GM21825 (cell line): ENCODE measurements at regions not wholly inside any gene's neighbourhood (a gene's known extent, or its start where the extent isn't known, plus 50 kb on each side); places are given as distances from the start of the nearest gene placed in this dataset.

ENCODE experiments used
- ATAC-seq: cut with Tn5 transposase; IDR thresholded peaks from one replicate; pipeline ENCODE4 v1.9.1; 2021; ENCODE audit warnings: mild to moderate bottlenecking, moderate library complexity; ENCODE audit not compliant: unreplicated experiment

DNA sequence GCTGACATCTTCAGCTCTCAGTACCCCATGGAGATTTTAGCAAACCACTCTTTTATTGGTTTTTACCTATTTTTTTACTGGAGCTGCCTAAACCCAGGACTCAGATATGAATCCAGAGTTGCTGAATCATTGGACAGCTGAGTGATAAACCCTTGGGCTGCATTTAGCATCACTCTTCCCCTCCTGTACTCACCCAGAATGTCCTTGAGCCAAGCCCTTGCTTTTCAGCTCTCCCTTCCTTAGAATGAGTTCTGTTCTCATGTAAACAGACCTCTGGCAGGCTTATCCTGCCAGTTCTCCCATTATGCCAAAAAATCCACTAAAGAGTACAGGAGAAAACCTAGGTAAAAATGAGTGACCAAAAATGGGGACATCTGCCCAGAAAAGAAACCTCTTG is 200.1 kb upstream of the POU2AF2 start:
- ATAC-seq: no peak

DNA sequence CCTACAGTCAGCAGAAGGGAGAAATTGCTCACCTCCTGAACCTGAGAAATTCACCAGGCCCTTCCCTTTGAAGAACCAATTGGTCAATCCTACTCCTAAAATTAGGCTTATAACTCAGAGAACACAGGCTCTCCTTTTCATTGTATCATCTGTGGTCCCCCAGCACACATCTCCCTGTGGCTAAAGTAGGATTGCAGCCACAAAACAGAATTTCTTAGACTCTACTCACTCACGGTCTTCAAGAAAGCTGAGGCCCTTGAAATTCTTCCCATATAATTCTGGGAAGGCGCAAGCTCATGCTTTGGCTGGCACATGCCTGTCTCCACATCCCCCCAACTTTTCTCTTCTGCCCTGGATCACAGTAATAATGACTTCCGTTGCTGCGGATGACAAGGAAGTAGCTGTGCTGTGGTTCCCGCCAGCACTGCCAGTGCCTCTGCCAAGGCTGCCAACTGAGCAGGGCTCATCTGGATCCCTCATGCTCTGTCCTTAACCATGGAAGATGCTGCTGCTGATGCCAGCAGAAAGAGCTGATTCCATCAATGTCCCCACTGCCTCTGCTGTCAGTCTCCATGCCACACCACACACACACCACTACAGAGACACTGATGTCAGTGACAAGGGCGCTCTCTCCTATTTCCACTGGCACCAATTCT is 200.6 kb upstream of the POU2AF2 start:
- ATAC-seq: no peak

DNA sequence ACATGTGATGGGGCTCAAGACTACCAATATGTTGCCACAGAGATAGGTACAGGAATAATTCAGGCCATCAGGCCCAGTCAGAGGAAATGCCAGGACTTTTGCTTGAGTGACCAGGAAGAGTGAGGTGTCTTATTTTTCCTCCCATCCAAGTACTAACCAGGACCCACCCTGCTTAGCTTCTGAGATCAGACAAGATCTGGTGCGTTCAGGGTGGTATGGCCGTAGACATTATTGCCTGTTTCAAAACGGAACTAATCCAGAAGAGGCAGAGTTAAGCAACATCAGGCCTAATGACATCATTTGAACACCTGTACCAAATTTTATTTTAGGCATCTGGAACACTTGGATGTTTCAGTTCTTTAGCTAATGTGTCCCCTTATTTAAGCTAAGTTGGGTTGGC is 205.5 kb upstream of the POU2AF2 start:
- no peak for ATAC-seq

DNA sequence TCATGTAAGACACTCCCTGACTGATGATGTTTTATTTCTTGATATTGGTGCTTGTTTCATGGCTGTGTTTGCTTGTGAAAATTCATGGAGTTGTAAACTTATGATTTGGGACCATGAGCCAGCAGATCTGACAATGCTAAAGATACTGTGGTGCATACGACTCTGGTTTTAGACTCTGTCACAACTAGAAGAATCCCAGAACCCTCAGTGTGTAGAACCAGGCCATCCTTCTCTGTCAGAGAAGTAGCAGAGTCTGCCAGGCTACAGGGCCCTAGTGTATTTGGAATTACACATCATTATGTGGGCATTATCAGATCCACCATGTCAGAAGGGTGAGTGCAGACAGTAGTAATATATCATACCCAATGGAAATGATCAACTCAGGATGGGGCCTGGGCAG is 209.8 kb upstream of the POU2AF2 start:
- no peak for ATAC-seq

DNA sequence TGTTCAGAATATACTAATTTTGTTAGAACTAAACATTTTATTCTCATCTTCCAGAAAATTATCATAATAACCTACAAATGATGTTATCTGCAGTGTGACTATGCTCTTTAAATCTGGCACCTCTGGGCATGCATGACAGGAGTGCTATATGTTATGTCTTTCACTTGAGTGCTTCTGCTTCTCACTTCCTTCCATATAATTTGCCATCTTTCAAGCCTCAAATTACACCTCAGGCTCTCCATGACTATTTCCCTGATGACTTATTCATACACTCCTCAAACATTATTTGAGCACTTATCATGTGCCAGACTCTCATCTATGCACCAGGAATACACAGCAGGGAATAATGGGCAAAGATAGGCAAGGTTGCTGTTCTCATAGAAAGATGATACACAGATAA is 219.3 kb upstream of the POU2AF2 start:
- no peak for ATAC-seq

DNA sequence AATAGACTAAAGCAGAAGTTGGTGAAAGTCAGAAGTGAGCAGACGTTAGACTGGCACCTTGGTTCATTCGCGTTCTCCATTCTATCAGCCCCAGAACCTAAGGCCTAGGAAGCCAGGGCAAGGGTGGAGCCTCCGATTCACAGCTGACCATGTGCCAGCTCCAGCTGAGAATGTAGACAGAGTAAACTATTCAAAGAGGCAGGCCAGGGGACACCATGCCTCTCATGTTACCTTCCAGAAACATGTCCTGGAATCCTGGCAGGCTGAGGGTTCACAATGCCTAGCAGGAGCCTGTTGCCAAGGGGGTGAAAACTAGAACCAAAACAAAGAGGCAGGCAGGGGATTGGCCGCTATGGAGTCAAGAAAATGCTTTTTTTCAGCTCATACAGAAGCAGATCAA is 224.4 kb upstream of the POU2AF2 start:
- ATAC-seq: no peak

DNA sequence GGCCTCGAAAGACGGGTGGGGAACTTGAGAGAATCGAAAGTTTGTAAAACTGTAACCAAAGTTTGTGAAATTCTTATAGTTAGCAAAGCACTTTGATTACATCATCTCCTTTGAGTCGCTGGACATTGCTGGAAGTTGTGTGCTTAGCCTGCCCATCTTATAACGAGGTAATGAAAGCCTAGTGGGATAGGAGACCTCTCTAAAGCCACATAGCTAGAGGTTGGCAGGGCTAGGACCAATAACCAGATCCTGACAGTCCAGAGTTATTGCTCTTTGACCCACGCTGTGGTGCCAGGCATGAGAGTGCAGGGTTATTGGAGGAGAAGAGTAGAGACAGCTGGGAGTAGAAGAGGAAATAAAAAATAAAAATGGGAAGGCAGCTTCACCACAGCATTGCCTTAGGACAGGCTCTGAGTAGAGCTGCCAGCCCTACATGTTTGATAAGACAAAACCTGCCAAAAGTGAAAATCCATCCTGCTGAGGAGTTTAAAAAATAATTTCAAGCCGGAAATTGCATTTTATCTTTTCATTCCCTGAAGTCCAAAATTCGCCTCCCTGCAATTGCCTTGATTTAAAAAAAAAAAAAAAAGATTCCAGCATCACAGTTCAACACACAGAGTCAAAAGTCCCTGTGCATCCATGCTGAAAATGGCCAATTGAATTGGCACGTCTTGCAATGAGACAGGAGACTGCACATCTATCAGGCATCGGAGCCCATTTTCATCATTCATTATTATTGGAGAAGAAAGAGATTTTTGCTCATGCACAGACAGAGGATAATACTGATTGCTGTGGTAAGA is 225.5 kb upstream of the POU2AF2 start:
- no peak for ATAC-seq

DNA sequence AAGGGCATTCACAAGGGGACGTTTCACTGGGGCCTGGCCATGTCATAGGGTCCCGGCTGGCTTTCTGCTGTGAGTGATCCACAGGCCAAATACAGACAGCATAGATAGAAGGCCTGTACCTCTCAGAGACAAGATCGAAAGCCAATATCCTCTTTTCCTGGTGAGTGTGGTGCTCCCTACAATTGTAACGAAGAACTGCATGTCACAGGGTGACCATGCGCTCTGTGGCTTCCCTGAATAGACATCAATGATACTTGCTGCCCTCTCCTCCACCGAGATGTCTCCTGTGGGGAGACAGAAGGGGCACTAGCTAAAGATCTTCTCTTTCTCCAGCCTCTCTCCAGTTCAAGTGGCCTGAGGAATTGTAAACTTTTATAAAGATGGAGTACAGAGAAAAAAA is 226.1 kb upstream of the POU2AF2 start:
- ATAC-seq: no peak

DNA sequence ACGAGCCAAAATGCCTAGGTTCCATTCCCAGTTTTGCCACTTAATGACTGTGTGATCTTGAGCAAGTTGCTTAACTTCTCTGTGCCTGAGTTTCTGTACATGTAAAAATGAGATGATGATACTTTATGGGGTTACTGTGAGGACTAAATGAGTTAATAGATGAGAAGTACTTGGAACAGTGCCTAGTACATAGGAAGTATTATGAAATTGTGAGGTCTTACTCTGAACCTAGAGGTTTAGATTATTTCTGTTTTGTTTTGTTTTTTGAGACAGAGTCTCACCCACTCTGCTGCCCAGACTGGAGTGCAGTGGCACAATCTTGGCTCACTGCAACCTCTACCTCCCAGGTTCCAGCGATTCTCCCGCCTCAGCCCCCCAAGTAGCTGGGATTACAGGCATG is 227.0 kb upstream of the POU2AF2 start:
- no peak for ATAC-seq

DNA sequence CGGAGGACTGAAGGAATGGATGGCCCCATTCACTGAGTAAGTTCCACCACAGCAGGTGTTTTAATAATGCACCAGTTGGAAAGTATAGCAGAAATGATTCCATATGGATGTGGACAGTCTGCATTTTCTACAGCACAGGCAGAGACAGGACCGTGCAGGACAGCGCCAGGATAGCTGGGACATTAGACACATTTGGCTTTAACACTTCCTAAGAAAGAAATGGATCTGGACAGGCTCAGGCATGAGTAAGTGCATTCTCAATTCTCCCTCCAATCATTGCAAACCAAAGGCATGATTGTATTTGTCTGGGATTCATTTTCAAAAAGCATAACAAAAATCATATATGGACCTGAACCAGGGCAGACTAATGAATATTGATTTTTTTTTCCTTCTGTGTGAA is 233.0 kb upstream of the POU2AF2 start:
- ATAC-seq: no peak

DNA sequence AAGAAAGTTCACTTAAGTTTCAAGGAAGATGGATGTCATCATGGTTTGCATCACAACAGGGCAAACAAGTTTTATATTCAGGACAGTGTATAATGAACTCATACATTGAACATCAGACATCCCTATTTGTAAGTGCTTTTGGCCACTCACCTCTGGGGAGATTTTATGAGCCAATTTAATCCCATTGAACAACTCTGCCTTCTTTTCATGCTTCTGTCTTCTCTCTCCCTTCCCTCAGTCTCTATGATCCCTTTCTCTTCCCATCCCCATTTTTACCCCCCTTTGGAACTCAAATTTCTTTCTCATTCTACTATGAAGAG is 234.3 kb upstream of the POU2AF2 start:
- ATAC-seq: no peak

DNA sequence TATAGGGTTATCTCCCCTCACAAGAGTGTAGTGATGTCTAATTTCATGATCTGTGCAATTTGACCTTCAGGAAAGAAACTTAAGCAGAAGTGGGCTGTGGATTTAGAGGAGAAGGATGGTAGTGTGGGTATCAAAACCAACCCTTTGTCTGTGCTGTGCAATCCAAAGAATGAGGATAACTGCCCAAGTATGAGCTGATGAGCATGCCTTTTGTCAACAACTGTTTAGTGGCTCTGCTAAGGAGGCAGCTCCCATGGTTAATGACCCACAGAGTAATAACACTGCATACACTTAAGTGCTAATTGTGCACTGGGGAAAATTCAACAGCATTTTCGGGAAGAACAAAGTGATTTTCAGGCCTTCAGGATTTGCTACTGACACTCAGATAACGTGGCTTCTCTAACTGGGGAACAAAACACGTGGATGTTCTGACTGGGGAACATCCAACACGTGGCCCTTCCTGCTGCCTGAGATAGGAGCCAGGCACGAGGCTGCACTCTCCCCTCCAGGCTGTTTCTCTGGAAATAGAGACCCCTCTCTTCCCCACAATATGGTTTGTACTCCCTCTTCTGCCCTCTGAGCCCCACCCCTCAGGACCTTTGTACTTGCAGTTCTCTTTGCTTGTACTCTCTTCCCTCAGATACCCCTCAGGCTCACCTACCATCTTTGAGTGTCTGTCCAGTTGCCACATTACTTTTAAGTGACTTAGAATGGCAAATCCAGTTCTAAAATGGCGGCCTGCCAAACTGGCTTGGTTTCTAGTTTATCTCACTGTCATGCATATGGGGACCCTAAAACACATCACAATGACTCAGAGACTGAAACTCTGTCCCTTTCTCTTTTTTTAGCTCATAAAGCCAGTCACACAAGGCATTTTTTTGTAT is 234.9 kb upstream of the POU2AF2 start:
- no peak for ATAC-seq

DNA sequence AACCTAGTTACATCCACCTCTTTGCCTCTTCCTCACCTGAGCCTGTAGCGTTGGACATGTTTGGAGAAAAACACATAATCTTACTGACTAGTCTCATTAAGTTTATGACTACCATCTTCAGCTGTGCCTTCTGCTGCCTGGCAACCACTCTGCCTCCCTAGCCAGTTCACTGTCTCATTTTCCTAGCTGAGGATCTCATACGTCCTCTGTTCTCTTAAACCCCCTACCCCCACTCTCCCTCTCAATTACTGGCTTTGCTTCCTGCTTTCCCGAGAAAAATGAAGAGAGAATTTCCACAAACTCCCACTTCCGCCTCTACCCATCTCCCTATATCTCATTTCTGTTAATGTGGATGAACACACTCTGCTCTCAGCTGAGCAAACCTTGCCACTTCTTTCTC is 239.3 kb upstream of the POU2AF2 start:
- no peak for ATAC-seq

DNA sequence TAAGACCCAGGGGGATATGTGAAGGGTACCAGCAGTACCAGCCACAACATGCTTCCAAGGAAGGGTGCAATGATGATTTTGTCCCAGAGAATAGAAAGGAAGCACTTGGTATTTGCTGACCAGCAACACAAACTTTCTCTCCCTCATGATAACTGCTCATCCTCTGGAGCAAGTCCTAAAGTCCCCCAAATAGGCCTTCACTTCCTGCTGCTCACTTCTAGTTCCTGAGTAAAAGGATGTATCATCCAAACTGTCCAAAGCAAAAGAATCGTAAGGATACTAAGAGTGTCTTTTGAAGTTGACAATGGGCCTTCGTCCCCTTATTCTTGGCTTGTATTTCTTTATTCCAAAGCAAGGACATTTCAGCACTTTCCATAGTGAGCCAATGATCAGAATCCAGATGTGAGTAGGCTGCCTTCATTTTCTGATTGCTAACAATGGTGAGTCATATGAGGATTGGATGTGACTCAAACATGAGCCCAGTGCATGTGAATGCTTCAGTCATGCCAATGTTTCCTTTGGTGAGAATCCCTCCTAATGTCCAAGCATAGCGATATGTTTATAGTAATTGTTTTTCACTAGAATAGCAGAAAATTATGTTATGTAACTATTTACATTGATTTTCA is 243.4 kb upstream of the POU2AF2 start:
- ATAC-seq: no peak

DNA sequence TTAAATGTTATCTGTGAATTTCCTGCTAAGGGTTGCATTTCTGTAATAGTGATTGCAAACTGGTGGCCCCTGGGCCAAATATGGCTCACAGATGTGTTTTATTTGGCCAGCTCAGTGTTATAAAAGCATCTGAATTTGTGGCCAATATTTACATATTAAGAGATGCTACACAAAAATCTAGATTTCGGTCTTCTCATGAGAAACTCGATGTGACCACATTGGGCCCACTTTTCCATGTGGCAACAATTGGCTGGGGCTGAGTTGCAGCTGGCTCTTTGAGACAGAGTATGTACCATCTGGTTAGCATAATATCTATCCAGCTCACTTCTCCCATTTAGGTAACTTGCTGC is 244.5 kb upstream of the POU2AF2 start:
- ATAC-seq: no peak

DNA sequence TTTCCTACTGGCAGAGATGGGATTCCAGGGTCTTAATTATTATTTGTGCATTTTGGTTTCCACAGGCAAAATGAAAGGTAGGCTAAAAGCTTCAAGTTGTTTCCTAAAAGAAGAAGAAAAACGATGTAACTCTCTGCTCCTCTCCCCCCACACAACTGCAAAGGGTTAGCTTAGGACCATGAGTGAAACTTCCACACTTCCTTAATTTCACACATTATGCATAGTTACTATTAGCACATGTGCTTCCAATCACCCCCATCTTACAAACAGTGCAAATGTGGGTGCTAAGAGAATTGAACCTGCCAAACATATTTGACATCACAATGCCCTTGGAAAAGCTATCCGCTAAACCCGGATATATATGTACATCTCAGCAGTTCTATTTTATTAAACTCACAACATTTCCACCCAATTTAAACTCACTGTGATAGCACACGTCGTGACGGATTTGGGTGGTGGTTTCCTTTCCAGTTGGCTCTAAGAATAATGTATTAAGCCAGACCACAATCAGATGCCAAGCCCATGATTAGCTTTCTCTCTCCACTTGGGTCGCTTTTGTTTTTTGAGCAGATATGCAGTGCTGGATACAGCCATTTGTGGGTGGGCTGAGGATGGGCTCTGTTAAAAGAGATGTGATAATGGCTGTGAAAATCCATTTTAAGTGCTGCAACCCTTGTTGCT is 245.0 kb upstream of the POU2AF2 start:
- ATAC-seq: no peak

DNA sequence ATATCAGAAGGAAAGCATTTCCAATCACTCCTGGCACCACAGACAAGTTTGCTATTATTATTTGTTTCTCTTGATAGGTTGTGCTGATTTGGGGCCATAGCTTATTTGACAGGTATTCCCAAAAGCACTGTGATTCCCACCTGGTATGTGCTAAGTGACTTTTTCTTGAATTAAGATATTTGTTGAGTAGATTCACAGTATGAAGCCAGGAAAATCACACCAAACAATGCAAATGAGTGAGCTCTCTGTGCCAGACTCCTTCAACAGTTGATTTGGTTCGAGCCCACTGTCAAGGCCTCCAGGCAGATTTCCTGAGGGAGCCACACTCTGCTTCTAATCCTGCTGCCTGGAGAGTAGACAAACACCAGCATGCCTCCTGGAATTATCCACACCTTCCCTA is 253.0 kb upstream of the POU2AF2 start:
- ATAC-seq: no peak

DNA sequence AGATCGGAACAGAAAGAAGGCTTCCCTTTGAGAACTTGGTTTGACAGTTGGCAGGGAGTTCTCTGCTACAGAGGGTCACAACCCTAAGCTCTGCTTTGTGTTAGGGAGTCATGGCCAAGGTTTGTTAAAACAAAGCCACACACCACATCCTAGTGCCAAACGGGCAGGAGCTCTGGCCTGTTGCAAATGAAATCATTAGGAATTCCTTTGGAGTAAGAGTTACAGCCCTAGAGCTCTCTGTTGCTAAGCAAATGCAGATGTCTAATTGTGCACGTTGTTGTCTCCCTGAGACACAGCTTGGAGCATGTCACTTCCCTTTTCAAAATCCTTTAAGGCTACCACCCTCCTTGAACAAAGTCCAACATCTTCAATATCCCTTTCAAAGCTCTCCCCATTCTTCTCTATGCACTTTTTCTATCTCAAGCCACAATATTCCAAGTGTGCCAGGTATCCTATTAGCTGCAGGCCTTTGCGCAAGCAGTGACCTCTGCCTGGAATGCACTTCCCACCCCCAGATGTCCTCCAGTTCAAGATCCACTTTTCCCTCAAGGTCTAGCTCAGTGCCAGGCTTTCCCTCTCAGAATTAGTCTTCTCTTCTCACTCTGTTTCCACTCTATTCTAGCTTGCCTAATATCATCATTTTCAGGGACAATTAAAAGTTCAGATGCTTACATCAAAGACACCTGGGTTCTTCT is 253.7 kb upstream of the POU2AF2 start:
- ATAC-seq: no peak

DNA sequence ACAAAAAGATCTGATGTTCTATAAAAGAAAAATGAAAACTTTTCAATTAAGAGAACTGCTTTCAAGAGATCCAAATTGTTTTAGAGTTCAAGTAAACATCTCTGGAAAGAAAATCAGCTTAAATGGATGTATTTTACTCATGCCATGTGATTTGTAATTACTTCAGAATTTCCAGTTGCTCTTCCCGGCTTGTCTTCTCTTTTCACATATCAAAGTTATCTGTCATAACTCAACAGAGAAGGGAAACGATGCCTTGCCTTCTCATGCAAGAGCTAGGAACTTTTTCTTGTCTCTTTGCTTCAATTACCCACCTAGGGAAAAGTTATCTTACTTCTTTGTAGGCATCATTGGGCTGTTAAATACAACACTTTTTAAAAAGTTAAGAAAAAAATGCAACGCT is 255.2 kb upstream of the POU2AF2 start:
- ATAC-seq: no peak

DNA sequence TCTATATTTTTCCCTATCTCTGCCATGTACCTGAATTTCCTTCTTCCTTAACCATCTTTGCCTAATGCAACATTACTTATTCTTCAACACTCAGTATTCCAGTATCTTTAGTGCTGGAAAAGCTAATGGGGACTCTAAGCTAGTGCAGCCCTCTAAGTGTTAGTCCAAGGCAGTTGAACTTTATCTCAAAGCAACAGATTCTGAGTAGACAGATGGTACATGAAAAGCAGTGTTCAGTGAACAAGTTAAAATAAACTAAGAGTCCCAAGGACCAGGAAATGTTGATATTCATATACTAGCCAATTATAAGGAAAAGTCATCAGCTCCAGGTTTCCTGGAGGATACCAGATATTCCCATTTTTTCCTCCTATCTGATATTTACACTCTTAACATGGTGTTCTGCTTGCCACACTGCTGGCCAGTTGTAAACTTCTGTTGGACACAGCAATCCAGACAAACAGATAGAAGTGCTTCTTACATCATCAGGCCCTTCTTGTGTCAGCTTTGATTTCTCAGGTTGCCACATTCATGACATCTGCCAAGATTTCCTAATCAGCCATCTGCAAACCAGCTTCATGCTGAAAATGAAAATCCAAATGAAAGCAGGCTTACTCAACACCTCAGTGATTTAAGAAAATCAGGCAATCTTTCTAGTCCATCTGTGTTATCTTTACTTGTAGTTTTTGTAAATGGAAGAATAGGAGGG is 255.9 kb upstream of the POU2AF2 start:
- no peak for ATAC-seq
